WTC11 (cell line): ENCODE measurements at regions not wholly inside any gene's neighbourhood (a gene's known extent, or its start where the extent isn't known, plus 50 kb on each side); places are given as distances from the start of the nearest gene placed in this dataset.

Source experiments
- ATAC-seq: fragments of 200-7000 bp; cut with Tn5 transposase; 2 replicates; pipeline ENCODE4 v1.10.0; 2021; ENCODE audit warnings: mild to moderate bottlenecking, moderate library complexity
- CTCF ChIA-PET: fragments of 300-600 bp; sonication (Branson Sonifier 250); formaldehyde crosslinking; loops from one replicate; lab custom pipeline; 2021; ENCODE audit warnings: antibody characterized with exemption; lab: Charles Lee
- POLR2A ChIA-PET: fragments of 350-600 bp; sonication (Branson Sonifier 250); formaldehyde crosslinking; loops from one replicate; lab custom pipeline; 2021; ENCODE audit warnings: antibody characterized with exemption; lab: Charles Lee
- DNase-seq: peaks from one replicate; pipeline ENCODE4 v3.0.0; 2021; ENCODE audit warnings: low spot score
- H3K27ac Mint-ChIP-seq: 2 replicates; pipeline ENCODE4 v1.8.0; 2021; ENCODE audit warnings: mixed read lengths
- H3K27me3 Mint-ChIP-seq: 2 replicates; pipeline ENCODE4 v1.8.0; 2021; ENCODE audit warnings: low read depth, mild to moderate bottlenecking, moderate library complexity, mixed read lengths
- H3K36me3 Mint-ChIP-seq: 2 replicates; pipeline ENCODE4 v1.8.0; 2021; ENCODE audit warnings: mixed read lengths
- H3K4me1 Mint-ChIP-seq: 2 replicates; pipeline ENCODE4 v1.8.0; 2022; ENCODE audit warnings: mixed read lengths
- H3K4me3 Mint-ChIP-seq: 2 replicates; pipeline ENCODE4 v1.8.0; 2021; ENCODE audit warnings: mild to moderate bottlenecking, moderate library complexity, mixed read lengths
- H3K9me3 Mint-ChIP-seq: 2 replicates; pipeline ENCODE4 v1.8.0; 2021; ENCODE audit warnings: mixed read lengths
- ARID4B ChIP-seq: sonication (generic); formaldehyde crosslinking; IDR thresholded peaks from 2 replicates; pipeline ENCODE4 v1.8.0; 2023; ENCODE audit warnings: missing genetic modification reagents, mild to moderate bottlenecking, borderline replicate concordance
- NFYB ChIP-seq: sonication (generic); formaldehyde crosslinking; conservative IDR thresholded peaks from 2 replicates; pipeline ENCODE4 v1.8.0; 2022; ENCODE audit warnings: low read depth, missing genetic modification reagents
- PRDM15 ChIP-seq: sonication (generic); formaldehyde crosslinking; IDR thresholded peaks from 2 replicates; pipeline ENCODE4 v1.8.0; 2022; ENCODE audit warnings: missing genetic modification reagents
- ZBTB21 ChIP-seq: sonication (generic); formaldehyde crosslinking; IDR thresholded peaks from 2 replicates; pipeline ENCODE4 v1.8.1; 2023; ENCODE audit warnings: mild to moderate bottlenecking, missing genetic modification reagents, borderline replicate concordance
- ZNF138 ChIP-seq: sonication (generic); formaldehyde crosslinking; conservative IDR thresholded peaks from 2 replicates; pipeline ENCODE4 v1.8.1; 2022; ENCODE audit warnings: mild to moderate bottlenecking, moderate library complexity, missing genetic modification reagents
- ZNF281 ChIP-seq: sonication (generic); formaldehyde crosslinking; IDR thresholded peaks from 2 replicates; pipeline ENCODE4 v1.8.0; 2023; ENCODE audit warnings: mild to moderate bottlenecking, missing genetic modification reagents
- TF ChIP-seq, protein P1 (sequence below): sonication (generic); formaldehyde crosslinking; IDR thresholded peaks from 2 replicates; pipeline ENCODE4 v1.8.1; 2023; ENCODE audit warnings: mild to moderate bottlenecking, missing genetic modification reagents

GRCh38 chr4:81737865-81738559 is 266.3 kb upstream of the RASGEF1B start (continued):
- TF ChIP-seq ZNF281: no peak
- no peak for TF ChIP-seq ZNF138 (CRISPR knock-in tag)

- TF ChIP-seq, protein P1, sequence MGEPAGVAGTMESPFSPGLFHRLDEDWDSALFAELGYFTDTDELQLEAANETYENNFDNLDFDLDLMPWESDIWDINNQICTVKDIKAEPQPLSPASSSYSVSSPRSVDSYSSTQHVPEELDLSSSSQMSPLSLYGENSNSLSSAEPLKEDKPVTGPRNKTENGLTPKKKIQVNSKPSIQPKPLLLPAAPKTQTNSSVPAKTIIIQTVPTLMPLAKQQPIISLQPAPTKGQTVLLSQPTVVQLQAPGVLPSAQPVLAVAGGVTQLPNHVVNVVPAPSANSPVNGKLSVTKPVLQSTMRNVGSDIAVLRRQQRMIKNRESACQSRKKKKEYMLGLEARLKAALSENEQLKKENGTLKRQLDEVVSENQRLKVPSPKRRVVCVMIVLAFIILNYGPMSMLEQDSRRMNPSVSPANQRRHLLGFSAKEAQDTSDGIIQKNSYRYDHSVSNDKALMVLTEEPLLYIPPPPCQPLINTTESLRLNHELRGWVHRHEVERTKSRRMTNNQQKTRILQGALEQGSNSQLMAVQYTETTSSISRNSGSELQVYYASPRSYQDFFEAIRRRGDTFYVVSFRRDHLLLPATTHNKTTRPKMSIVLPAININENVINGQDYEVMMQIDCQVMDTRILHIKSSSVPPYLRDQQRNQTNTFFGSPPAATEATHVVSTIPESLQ (CRISPR knock-in tag): no peak
- TF ChIP-seq ZBTB21 (CRISPR knock-in tag): no peak
- no peak for TF ChIP-seq ARID4B (CRISPR knock-in tag)
- no peak for TF ChIP-seq PRDM15 (CRISPR knock-in tag)
- TF ChIP-seq, all 79 proteins: peak for 0
Observed at GRCh38 chr4:81736324-81736723, 264.6 kb upstream of the RASGEF1B start.

GRCh38 chr4:81732980-81733379 is 261.3 kb upstream of the RASGEF1B start:
- DNase-seq (no peak), ATAC-seq (no peak)
- no peaks in the 10 kb centered on the region for H3K4me1 Mint-ChIP-seq
- TF ChIP-seq NFYB (no peak), ZNF281 (no peak), ZBTB21 (CRISPR knock-in tag) (no peak)
- ChIA-PET CTCF (no interaction called here), POLR2A (interaction anchor here (0.6 kb wide), 1 partner anchor 764 kb away, joined by 3 read pairs; no protein-coding TSS in a partner anchor)
- H3K4me3 Mint-ChIP-seq: no peak overlapping the region
- H3K27ac Mint-ChIP-seq: no peak overlapping the region
- H3K9me3 Mint-ChIP-seq: no peaks in the 10 kb centered on the region
- H3K36me3 Mint-ChIP-seq: no peaks in the 10 kb centered on the region
- H3K27me3 Mint-ChIP-seq: no peaks in the 10 kb centered on the region

More at GRCh38 chr4:81736324-81736723, 264.6 kb upstream of the RASGEF1B start:
- H3K4me1 Mint-ChIP-seq: no peaks in the 10 kb centered on the region
- no peak overlapping the region for H3K27ac Mint-ChIP-seq
- CTCF ChIA-PET: no interaction called here
- peak; percentile 67 for ATAC-seq
- H3K4me3 Mint-ChIP-seq: no peak overlapping the region
- POLR2A ChIA-PET: no interaction called here
- H3K27me3 Mint-ChIP-seq: no peaks in the 10 kb centered on the region
- DNase-seq: no peak
- H3K9me3 Mint-ChIP-seq: no peaks in the 10 kb centered on the region
- no peaks in the 10 kb centered on the region for H3K36me3 Mint-ChIP-seq
